ENCODE measurements at regions not wholly inside any gene's neighbourhood (a gene's known extent, or its start where the extent isn't known, plus 50 kb on each side); places are given as distances from the start of the nearest gene placed in this dataset.

DNA sequence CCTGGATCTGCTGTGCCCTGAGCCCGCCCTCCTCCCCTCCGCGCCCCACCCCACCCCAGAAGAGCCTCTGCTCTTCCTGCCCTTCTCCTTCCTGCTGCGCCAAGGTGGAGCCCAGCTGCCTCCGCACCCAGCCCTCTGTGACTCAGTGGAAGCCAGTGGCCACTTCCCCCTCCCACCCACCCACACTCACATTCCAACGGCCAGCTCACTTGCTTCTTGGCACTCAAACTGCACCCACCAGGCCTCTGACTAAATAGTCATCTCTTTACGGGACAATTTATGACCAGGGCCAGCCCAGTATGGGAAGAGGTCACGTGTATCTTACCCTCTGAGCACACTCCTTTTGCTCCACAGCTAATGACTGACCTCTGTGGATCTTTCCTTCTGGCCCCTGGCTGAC lies 150.4 kb upstream of the SLC1A4 start:
- TF ChIP-seq POLR2A (IDR thresholded peaks at IDR 0.05) (no peak), POLR2AphosphoS5 (IDR thresholded peaks at IDR 0.05) (no peak), EP300 (IDR thresholded peaks at IDR 0.05) (no peak)
- TF ChIP-seq, protein P1, sequence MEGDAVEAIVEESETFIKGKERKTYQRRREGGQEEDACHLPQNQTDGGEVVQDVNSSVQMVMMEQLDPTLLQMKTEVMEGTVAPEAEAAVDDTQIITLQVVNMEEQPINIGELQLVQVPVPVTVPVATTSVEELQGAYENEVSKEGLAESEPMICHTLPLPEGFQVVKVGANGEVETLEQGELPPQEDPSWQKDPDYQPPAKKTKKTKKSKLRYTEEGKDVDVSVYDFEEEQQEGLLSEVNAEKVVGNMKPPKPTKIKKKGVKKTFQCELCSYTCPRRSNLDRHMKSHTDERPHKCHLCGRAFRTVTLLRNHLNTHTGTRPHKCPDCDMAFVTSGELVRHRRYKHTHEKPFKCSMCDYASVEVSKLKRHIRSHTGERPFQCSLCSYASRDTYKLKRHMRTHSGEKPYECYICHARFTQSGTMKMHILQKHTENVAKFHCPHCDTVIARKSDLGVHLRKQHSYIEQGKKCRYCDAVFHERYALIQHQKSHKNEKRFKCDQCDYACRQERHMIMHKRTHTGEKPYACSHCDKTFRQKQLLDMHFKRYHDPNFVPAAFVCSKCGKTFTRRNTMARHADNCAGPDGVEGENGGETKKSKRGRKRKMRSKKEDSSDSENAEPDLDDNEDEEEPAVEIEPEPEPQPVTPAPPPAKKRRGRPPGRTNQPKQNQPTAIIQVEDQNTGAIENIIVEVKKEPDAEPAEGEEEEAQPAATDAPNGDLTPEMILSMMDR (IDR thresholded peaks at IDR 0.05) = no peak

All from sigmoid colon (tissue), 4 donors.